ENCODE measurements at regions not wholly inside any gene's neighbourhood (a gene's known extent, or its start where the extent isn't known, plus 50 kb on each side); places are given as distances from the start of the nearest gene placed in this dataset.

GRCh38 chr7:15856311-15856710, 169.8 kb upstream of the MEOX2 start:
- TF ChIP-seq CTCF (IDR thresholded peaks at IDR 0.05; ENCODE audit: low read depth, low read length) = no peak
- H3K4me3 ChIP-seq (ENCODE audit: low read depth, low read length) = no peak overlapping the region

- no peak for TF ChIP-seq CTCF (IDR thresholded peaks at IDR 0.05; ENCODE audit: low read depth, low read length)
- H3K4me3 ChIP-seq (ENCODE audit: low read depth, low read length) = no peak overlapping the region
Observed at GRCh38 chr7:15855525-15856109, 169.1 kb upstream of the MEOX2 start.

- TF ChIP-seq CTCF (IDR thresholded peaks at IDR 0.05; ENCODE audit: low read depth, low read length) = no peak
- no peak overlapping the region for H3K4me3 ChIP-seq (ENCODE audit: low read depth, low read length)
Observed at GRCh38 chr7:15854841-15855524, 168.5 kb upstream of the MEOX2 start.

GRCh38 chr7:15853832-15854470, 167.5 kb upstream of the MEOX2 start:
- TF ChIP-seq CTCF (IDR thresholded peaks at IDR 0.05; ENCODE audit: low read depth, low read length) = no peak
- no peak overlapping the region for H3K4me3 ChIP-seq (ENCODE audit: low read depth, low read length)

GRCh38 chr7:15851201-15851600, 164.7 kb upstream of the MEOX2 start:
- no peak for TF ChIP-seq CTCF (IDR thresholded peaks at IDR 0.05; ENCODE audit: low read depth, low read length)
- no peak overlapping the region for H3K4me3 ChIP-seq (ENCODE audit: low read depth, low read length)

- no peak overlapping the region for H3K4me3 ChIP-seq (ENCODE audit: low read depth, low read length)
- no peak for TF ChIP-seq CTCF (IDR thresholded peaks at IDR 0.05; ENCODE audit: low read depth, low read length)
Observed at GRCh38 chr7:15848901-15849300, 162.4 kb upstream of the MEOX2 start.

GRCh38 chr7:15848362-15848761, 161.9 kb upstream of the MEOX2 start:
- TF ChIP-seq CTCF (IDR thresholded peaks at IDR 0.05; ENCODE audit: low read depth, low read length) = no peak
- H3K4me3 ChIP-seq (ENCODE audit: low read depth, low read length) = no peak overlapping the region
